GM12878 (cell line): ENCODE measurements at regions not wholly inside any gene's neighbourhood (a gene's known extent, or its start where the extent isn't known, plus 50 kb on each side); places are given as distances from the start of the nearest gene placed in this dataset.

Experiments
- ATAC-seq: fragments of 200-7000 bp; cut with Tn5 transposase; 3 replicates; pipeline ENCODE4 v1.9.1; 2020; ENCODE audit warnings: mild to moderate bottlenecking, moderate library complexity
- BruUV-seq: library from RNA; stranded (reverse); fragments of 400-500 nt; replicated peaks from 2 replicates; lab custom pipeline; 2021; lab: Mats Ljungman, UMichigan
- CTCF ChIA-PET: fragments of 300-600 bp; sonication (Branson Sonifier 250); formaldehyde crosslinking; extraction: SDS; loops from one replicate; lab custom pipeline; 2021; ENCODE audit warnings: inconsistent platforms; lab: Yijun Ruan, JAX
- POLR2A ChIA-PET: fragments of 350-600 bp; formaldehyde crosslinking; extraction: SDS; loops from one replicate; lab custom pipeline; 2021; ENCODE audit warnings: inconsistent platforms; lab: Charles Lee
- RAD21 ChIA-PET: fragments of 300-600 bp; sonication (Branson Sonifier 250); formaldehyde crosslinking; loops from one replicate; lab custom pipeline; 2023; ENCODE audit warnings: antibody characterized with exemption; ENCODE audit not compliant: unreplicated experiment; lab: Charles Lee
- SMC1A ChIA-PET: fragments of 300-600 bp; sonication (Branson Sonifier 250); formaldehyde crosslinking; loops from one replicate; lab custom pipeline; 2023; ENCODE audit not compliant: unreplicated experiment, uncharacterized antibody; lab: Charles Lee
- DNase-seq: peaks from one replicate; pipeline ENCODE4 v3.0.0-alpha.2; 2011; ENCODE audit warnings: low read depth, low spot score
- FAIRE-seq: peaks from 3 replicates; lab custom pipeline; 2011; peaks lifted over from hg19 to GRCh38; lab: Jason Lieb, UNC
- H2AFZ ChIP-seq: 2 replicates; pipeline ENCODE4 v1.6.0; 2011; ENCODE audit warnings: low read depth, low read length, control low read depth; ENCODE audit not compliant: control insufficient read depth
- H3K27ac ChIP-seq: 2 replicates; pipeline ENCODE4 v1.5.1; 2011; ENCODE audit warnings: control low read depth; ENCODE audit not compliant: control insufficient read depth, insufficient read depth
- H3K27me3 ChIP-seq, 2 experiments: replicated peaks in 1 of 2; 2 replicates each; pipeline versions ENCODE4 v1.6.0 to v1.6.1; 2011; ENCODE audit warnings: low read length in 1 of 2; ENCODE audit not compliant: control insufficient read depth in 2 of 2, insufficient read depth in 2 of 2
- H3K36me3 ChIP-seq, 2 experiments: 2 replicates each; pipeline ENCODE4 v1.5.1; 2011; ENCODE audit warnings: low read length in 1 of 2; ENCODE audit not compliant: control insufficient read depth in 2 of 2, insufficient read depth in 2 of 2
- H3K4me1 ChIP-seq: 2 replicates; pipeline ENCODE4 v1.6.1; 2011; ENCODE audit warnings: mild to moderate bottlenecking, low read length, moderate library complexity, mixed read lengths; ENCODE audit not compliant: control insufficient read depth, insufficient read depth
- H3K4me2 ChIP-seq: 2 replicates; pipeline ENCODE4 v1.6.0; 2011; ENCODE audit warnings: control low read depth; ENCODE audit not compliant: control insufficient read depth, insufficient read depth
- H3K4me3 ChIP-seq: fragments of 200-600 bp; sonication (generic); 2 replicates; pipeline ENCODE4 v1.5.1; 2016
- H3K79me2 ChIP-seq: 2 replicates; pipeline ENCODE4 v1.6.0; 2011; ENCODE audit warnings: low read length; ENCODE audit not compliant: control insufficient read depth, insufficient read depth
- H3K9ac ChIP-seq: 2 replicates; pipeline ENCODE4 v1.8.0; 2011; ENCODE audit warnings: low read length, control low read depth, mixed read lengths; ENCODE audit not compliant: control insufficient read depth, insufficient read depth
- H3K9me3 ChIP-seq: replicated peaks from 3 replicates; pipeline ENCODE4 v1.5.1; 2011; ENCODE audit warnings: mild to moderate bottlenecking, low read length; ENCODE audit not compliant: control insufficient read depth, insufficient read depth
- H4K20me1 ChIP-seq: 2 replicates; pipeline ENCODE4 v1.6.0; 2011; ENCODE audit not compliant: control insufficient read depth, insufficient read depth
- BMI1 ChIP-seq: fragments of 450-650 bp; IDR thresholded peaks from 2 replicates; pipeline ENCODE4 v1.6.1; 2016; ENCODE audit warnings: mild to moderate bottlenecking, moderate library complexity, borderline replicate concordance
- EZH2 ChIP-seq: IDR thresholded peaks from 2 replicates; pipeline ENCODE4 v1.6.1; 2012; ENCODE audit warnings: low read depth, mild to moderate bottlenecking, control low read depth, inconsistent platforms, low read length, borderline replicate concordance; ENCODE audit not compliant: control insufficient read depth
- HCFC1 ChIP-seq: fragments of 150-350 bp; IDR thresholded peaks from 2 replicates; pipeline ENCODE4 v1.6.1; 2014; ENCODE audit warnings: low read length
- MEF2A ChIP-seq: IDR thresholded peaks from 2 replicates; pipeline ENCODE4 v1.6.1; 2011; ENCODE audit warnings: low read depth, mild to moderate bottlenecking, low read length, moderate library complexity; ENCODE audit not compliant: insufficient read depth
- PAX5 ChIP-seq: IDR thresholded peaks from 2 replicates; pipeline ENCODE4 v1.6.1; 2011; ENCODE audit warnings: low read depth, low read length, borderline replicate concordance
- POLR2A ChIP-seq: IDR thresholded peaks from 2 replicates; pipeline ENCODE4 v1.6.1; 2011; ENCODE audit warnings: low read depth, mild to moderate bottlenecking, low read length
- RAD21 ChIP-seq: IDR thresholded peaks from 2 replicates; pipeline ENCODE4 v1.6.1; 2011; ENCODE audit warnings: mild to moderate bottlenecking, low read depth, low read length, moderate library complexity; ENCODE audit not compliant: insufficient read depth
- RAD51 ChIP-seq: fragments of 450-650 bp; IDR thresholded peaks from 2 replicates; pipeline ENCODE4 v1.6.1; 2016; ENCODE audit warnings: moderate library complexity, mild to moderate bottlenecking, inconsistent platforms
- RBBP5 ChIP-seq: fragments of 200-600 bp; sonication (generic); conservative IDR thresholded peaks from 2 replicates; pipeline ENCODE4 v1.6.1; 2016
- RFX5 ChIP-seq: IDR thresholded peaks from 2 replicates; pipeline ENCODE4 v1.6.1; 2011; ENCODE audit warnings: low read depth, low read length, improper control_type of control experiment
- SIX5 ChIP-seq: IDR thresholded peaks from 2 replicates; pipeline ENCODE4 v1.6.1; 2011; ENCODE audit warnings: mild to moderate bottlenecking, low read depth, low read length, moderate library complexity; ENCODE audit not compliant: severe bottlenecking
- SREBF2 ChIP-seq: IDR thresholded peaks from 2 replicates; pipeline ENCODE4 v1.6.1; 2012; ENCODE audit warnings: mild to moderate bottlenecking, low read length
- SUPT20H ChIP-seq: IDR thresholded peaks from 2 replicates; pipeline ENCODE4 v1.6.1; 2011; ENCODE audit warnings: low read depth, mild to moderate bottlenecking, low read length, moderate library complexity, borderline replicate concordance; ENCODE audit not compliant: control insufficient read depth
- TCF12 ChIP-seq: IDR thresholded peaks from 2 replicates; pipeline ENCODE4 v1.6.1; 2011; ENCODE audit warnings: low read depth, mild to moderate bottlenecking, low read length
- WGBS: methylation state at CpG from one replicate; pipeline ENCODE4 v1.1.6; 2016; ENCODE audit warnings: low lambda C conversion rate; ENCODE audit not compliant: insufficient replicate concordance, insufficient coverage; ENCODE audit errors: missing lambda C conversion rate; 5-methylcytosine and 5-hydroxymethylcytosine counted together
- in situ Hi-C: fragments of 300-500 bp; cut with MboI; formaldehyde crosslinking; loops from 9 replicates; pipeline ENCODE4 v1.14.3; 2018; ENCODE audit warnings: mixed read lengths
- intact Hi-C: fragments of 100-400 bp; cut with micrococcal nuclease; formaldehyde crosslinking; loops from one replicate; pipeline ENCODE4 v1.14.2; 2022; ENCODE audit not compliant: unreplicated experiment
- TF ChIP-seq, protein P1 (sequence below): fragments of 450-650 bp; IDR thresholded peaks from 2 replicates; pipeline ENCODE4 v1.6.1; 2016; ENCODE audit warnings: mild to moderate bottlenecking
- TF ChIP-seq, protein P2 (sequence below): fragments of 450-650 bp; IDR thresholded peaks from 2 replicates; pipeline ENCODE4 v1.6.1; 2017; ENCODE audit warnings: low read depth, mild to moderate bottlenecking, moderate library complexity
- TF ChIP-seq, protein P3 (sequence below): fragments of 150-350 bp; IDR thresholded peaks from 2 replicates; pipeline ENCODE4 v1.6.1; 2016; ENCODE audit warnings: low read depth, low read length
- TF ChIP-seq, protein P4 (sequence below): IDR thresholded peaks from 2 replicates; pipeline ENCODE4 v1.6.1; 2011; ENCODE audit warnings: low read depth, low read length, improper control_type of control experiment, borderline replicate concordance

DNA sequence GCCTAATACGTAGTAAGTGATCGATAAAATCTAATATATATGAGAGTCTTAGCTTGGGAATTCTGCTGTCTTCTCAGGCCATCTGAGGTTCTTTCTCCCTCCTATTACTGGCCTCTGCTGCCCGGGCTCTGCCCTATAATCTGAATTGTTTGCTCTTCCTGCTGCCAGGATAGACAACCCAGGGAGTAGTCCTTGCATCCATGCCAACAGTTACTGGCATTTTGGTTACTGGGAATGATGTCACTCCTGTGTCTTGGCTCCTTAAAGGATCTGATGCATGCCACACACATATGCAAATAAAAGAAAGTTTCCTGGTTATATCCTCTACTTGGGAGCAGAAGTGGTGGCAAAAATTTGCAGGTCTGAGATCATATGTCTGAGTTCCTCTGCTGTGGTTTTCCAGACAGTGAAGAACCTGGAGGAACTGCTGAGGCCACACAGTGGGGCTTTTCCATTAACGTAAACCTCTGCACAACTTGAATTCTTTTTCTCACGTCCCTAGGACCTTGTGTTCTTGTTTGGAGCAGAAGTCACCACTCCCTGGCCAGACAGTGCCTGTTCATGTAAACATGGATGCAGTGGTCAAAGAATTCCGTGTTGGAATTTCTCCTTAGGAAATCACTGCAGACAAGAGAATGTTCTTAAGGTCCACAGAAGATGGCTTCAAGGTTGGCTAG is 320.6 kb upstream of the TBX3 start:
- TF ChIP-seq, protein P1, sequence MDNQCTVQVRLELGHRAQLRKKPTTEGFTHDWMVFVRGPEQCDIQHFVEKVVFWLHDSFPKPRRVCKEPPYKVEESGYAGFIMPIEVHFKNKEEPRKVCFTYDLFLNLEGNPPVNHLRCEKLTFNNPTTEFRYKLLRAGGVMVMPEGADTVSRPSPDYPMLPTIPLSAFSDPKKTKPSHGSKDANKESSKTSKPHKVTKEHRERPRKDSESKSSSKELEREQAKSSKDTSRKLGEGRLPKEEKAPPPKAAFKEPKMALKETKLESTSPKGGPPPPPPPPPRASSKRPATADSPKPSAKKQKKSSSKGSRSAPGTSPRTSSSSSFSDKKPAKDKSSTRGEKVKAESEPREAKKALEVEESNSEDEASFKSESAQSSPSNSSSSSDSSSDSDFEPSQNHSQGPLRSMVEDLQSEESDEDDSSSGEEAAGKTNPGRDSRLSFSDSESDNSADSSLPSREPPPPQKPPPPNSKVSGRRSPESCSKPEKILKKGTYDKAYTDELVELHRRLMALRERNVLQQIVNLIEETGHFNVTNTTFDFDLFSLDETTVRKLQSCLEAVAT: no peak
- no peak for TF ChIP-seq POLR2A
- TF ChIP-seq, protein P2, sequence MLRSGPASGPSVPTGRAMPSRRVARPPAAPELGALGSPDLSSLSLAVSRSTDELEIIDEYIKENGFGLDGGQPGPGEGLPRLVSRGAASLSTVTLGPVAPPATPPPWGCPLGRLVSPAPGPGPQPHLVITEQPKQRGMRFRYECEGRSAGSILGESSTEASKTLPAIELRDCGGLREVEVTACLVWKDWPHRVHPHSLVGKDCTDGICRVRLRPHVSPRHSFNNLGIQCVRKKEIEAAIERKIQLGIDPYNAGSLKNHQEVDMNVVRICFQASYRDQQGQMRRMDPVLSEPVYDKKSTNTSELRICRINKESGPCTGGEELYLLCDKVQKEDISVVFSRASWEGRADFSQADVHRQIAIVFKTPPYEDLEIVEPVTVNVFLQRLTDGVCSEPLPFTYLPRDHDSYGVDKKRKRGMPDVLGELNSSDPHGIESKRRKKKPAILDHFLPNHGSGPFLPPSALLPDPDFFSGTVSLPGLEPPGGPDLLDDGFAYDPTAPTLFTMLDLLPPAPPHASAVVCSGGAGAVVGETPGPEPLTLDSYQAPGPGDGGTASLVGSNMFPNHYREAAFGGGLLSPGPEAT: no peak
- TF ChIP-seq SREBF2: no peak
- TF ChIP-seq, protein P3, sequence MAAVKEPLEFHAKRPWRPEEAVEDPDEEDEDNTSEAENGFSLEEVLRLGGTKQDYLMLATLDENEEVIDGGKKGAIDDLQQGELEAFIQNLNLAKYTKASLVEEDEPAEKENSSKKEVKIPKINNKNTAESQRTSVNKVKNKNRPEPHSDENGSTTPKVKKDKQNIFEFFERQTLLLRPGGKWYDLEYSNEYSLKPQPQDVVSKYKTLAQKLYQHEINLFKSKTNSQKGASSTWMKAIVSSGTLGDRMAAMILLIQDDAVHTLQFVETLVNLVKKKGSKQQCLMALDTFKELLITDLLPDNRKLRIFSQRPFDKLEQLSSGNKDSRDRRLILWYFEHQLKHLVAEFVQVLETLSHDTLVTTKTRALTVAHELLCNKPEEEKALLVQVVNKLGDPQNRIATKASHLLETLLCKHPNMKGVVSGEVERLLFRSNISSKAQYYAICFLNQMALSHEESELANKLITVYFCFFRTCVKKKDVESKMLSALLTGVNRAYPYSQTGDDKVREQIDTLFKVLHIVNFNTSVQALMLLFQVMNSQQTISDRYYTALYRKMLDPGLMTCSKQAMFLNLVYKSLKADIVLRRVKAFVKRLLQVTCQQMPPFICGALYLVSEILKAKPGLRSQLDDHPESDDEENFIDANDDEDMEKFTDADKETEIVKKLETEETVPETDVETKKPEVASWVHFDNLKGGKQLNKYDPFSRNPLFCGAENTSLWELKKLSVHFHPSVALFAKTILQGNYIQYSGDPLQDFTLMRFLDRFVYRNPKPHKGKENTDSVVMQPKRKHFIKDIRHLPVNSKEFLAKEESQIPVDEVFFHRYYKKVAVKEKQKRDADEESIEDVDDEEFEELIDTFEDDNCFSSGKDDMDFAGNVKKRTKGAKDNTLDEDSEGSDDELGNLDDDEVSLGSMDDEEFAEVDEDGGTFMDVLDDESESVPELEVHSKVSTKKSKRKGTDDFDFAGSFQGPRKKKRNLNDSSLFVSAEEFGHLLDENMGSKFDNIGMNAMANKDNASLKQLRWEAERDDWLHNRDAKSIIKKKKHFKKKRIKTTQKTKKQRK: no peak
- no peak for TF ChIP-seq HCFC1
- TF ChIP-seq RAD51: no peak
- TF ChIP-seq BMI1: no peak
- TF ChIP-seq SIX5: no peak
- TF ChIP-seq EZH2: no peak
- TF ChIP-seq, protein P4, sequence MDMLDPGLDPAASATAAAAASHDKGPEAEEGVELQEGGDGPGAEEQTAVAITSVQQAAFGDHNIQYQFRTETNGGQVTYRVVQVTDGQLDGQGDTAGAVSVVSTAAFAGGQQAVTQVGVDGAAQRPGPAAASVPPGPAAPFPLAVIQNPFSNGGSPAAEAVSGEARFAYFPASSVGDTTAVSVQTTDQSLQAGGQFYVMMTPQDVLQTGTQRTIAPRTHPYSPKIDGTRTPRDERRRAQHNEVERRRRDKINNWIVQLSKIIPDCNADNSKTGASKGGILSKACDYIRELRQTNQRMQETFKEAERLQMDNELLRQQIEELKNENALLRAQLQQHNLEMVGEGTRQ: no peak
- no peak for TF ChIP-seq RFX5
- no peak for TF ChIP-seq RBBP5
- TF ChIP-seq SUPT20H: no peak
- no peak for TF ChIP-seq TCF12
- no peak for TF ChIP-seq RAD21
- no peak for TF ChIP-seq PAX5
- TF ChIP-seq MEF2A: no peak
- DNase-seq (no peak), ATAC-seq (no peak), FAIRE-seq (no peak)
- in situ Hi-C loops (no loop called here), intact Hi-C loops (no loop called here)
- Histone ChIP-seq H3K4me3 (no peak overlapping the region), H4K20me1 (no peaks in the 10 kb centered on the region), H3K9ac (no peak overlapping the region), H3K4me2 (no peak overlapping the region), H3K79me2 (no peaks in the 10 kb centered on the region), H3K9me3 (no peaks in the 10 kb centered on the region), H3K27ac (no peak overlapping the region), H3K36me3 (no peaks in the 10 kb centered on the region), H3K27me3 (no peaks in the 10 kb centered on the region), H2AFZ (no peak overlapping the region), H3K4me1 (no peaks in the 10 kb centered on the region; the same call in 1 of the 2 replicates)
- CTCF ChIA-PET: no interaction called here
- RAD21 ChIA-PET: no interaction called here
- POLR2A ChIA-PET: no interaction called here
- SMC1A ChIA-PET: no interaction called here
- 47% methylated on average over 6 of the region's 6 CpGs for WGBS
- no TSS peak for BruUV-seq
